ENCODE measurements at regions not wholly inside any gene's neighbourhood (a gene's known extent, or its start where the extent isn't known, plus 50 kb on each side); places are given as distances from the start of the nearest gene placed in this dataset.

GRCh38 chr16:26569793-26570192 lies 496.9 kb upstream of the C16orf82 start:
- DNase-seq = no peak
- H3K36me3 ChIP-seq = no peaks in the 10 kb centered on the region
- intact Hi-C loops (cut with DNase I) = no loop called here
- no peaks in the 10 kb centered on the region for H3K9me3 ChIP-seq
- H3K4me1 ChIP-seq = no peaks in the 10 kb centered on the region
- H3K27me3 ChIP-seq = no peaks in the 10 kb centered on the region
- no peak overlapping the region for H3K4me3 ChIP-seq (replicated peaks in 1 of 3)
- no peak overlapping the region for H3K27ac ChIP-seq
- TF ChIP-seq POLR2A (IDR thresholded peaks at IDR 0.05) = no peak
- peak in 1 of 6 experiments; percentile 15 for TF ChIP-seq CTCF (IDR thresholded peaks at IDR 0.05)

- no peaks in the 10 kb centered on the region for H3K4me1 ChIP-seq
- H3K27ac ChIP-seq = no peak overlapping the region
- no peak for TF ChIP-seq CTCF (IDR thresholded peaks at IDR 0.05)
- no peak for TF ChIP-seq POLR2A (IDR thresholded peaks at IDR 0.05)
- intact Hi-C loops (cut with DNase I) = no loop called here
- no peaks in the 10 kb centered on the region for H3K36me3 ChIP-seq
- no peak for DNase-seq
- WGBS, 2 donors = 86 to 87% methylated on average over 2 of the region's 2 CpGs
- no peaks in the 10 kb centered on the region for H3K9me3 ChIP-seq
- no peaks in the 10 kb centered on the region for H3K27me3 ChIP-seq
- no peak overlapping the region for H3K4me3 ChIP-seq (replicated peaks in 1 of 3)
Observed at GRCh38 chr16:26578748-26579147, 488.0 kb upstream of the C16orf82 start.

- 90 to 93% methylated on average over 4 of the region's 4 CpGs for WGBS, 2 donors
Observed at GRCh38 chr16:26583803-26584202, 482.9 kb upstream of the C16orf82 start.

GRCh38 chr16:26593700-26594099 lies 473.0 kb upstream of the C16orf82 start:
- H3K9me3 ChIP-seq = no peaks in the 10 kb centered on the region
- peak overlapping the region in 1 of 3 donors; percentile 17 for H3K27ac ChIP-seq
- TF ChIP-seq POLR2A (IDR thresholded peaks at IDR 0.05) = no peak
- TF ChIP-seq CTCF (IDR thresholded peaks at IDR 0.05) = no peak
- H3K4me1 ChIP-seq = peaks cover 2 to 20% of the 10 kb centered on the region in 2 donors
- no peak overlapping the region for H3K4me3 ChIP-seq (replicated peaks in 1 of 3)
- no peak for DNase-seq
- no peaks in the 10 kb centered on the region for H3K36me3 ChIP-seq
- no peaks in the 10 kb centered on the region for H3K27me3 ChIP-seq
- 24 to 26% methylated on average over 5 of the region's 5 CpGs for WGBS, 2 donors
- intact Hi-C loops (cut with DNase I) = no loop called here

More at GRCh38 chr16:26583803-26584202, 482.9 kb upstream of the C16orf82 start:
- Histone ChIP-seq H3K4me1 (no peaks in the 10 kb centered on the region), H3K36me3 (no peaks in the 10 kb centered on the region), H3K27ac (no peak overlapping the region), H3K4me3 (replicated peaks in 1 of 3) (no peak overlapping the region), H3K27me3 (no peaks in the 10 kb centered on the region), H3K9me3 (no peaks in the 10 kb centered on the region)
- intact Hi-C loops (cut with DNase I) = no loop called here
- no peak for DNase-seq
- TF ChIP-seq POLR2A (IDR thresholded peaks at IDR 0.05) (no peak), CTCF (IDR thresholded peaks at IDR 0.05) (no peak)

- H3K36me3 ChIP-seq = no peaks in the 10 kb centered on the region
- H3K27me3 ChIP-seq = no peaks in the 10 kb centered on the region
- no peaks in the 10 kb centered on the region for H3K9me3 ChIP-seq
- WGBS, 2 donors = 81 to 86% methylated on average over 5 of the region's 5 CpGs
- peaks cover 12 to 30% of the 10 kb centered on the region in 2 donors for H3K4me1 ChIP-seq
- H3K27ac ChIP-seq = peak overlapping the region in 1 of 3 donors; percentile 17
- no peak overlapping the region for H3K4me3 ChIP-seq (replicated peaks in 1 of 3)
- TF ChIP-seq CTCF (IDR thresholded peaks at IDR 0.05) = no peak
- TF ChIP-seq POLR2A (IDR thresholded peaks at IDR 0.05) = no peak
- DNase-seq = no peak
- intact Hi-C loops (cut with DNase I) = no loop called here
Observed at GRCh38 chr16:26594666-26595065, 472.1 kb upstream of the C16orf82 start.
